ENCODE measurements at regions not wholly inside any gene's neighbourhood (a gene's known extent, or its start where the extent isn't known, plus 50 kb on each side); places are given as distances from the start of the nearest gene placed in this dataset.
A peak's percentile ranks its signal among the peaks of the same experiment; 100 is the strongest.

DNA sequence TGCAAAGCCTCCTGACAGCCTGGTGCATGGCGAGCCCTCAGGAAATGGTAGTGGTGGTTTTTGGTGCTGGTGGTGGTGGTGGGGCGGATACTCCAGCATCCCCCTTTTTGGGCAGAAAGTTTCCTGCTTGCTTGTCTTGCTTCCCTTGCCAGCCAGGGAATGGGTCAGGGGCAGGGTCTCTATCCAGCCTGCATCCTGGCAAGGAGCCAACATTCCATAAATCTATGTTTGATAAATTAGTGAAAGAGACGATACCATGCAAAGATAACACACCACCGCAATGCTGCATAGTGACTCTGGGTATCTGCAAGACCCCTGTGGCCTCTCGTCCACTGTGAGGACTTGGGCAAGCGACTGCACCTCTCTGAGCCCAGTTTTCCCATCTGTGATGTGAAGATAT lies 246.2 kb downstream of the LRFN2 start:
- Mint-ChIP-seq H3K27ac (no peak overlapping the region), H3K4me3 (ENCODE audit: low read depth) (no peak overlapping the region), H3K36me3 (ENCODE audit: low read depth) (no peaks in the 10 kb centered on the region), H3K9me3 (no peaks in the 10 kb centered on the region), H3K4me1 (ENCODE audit: low read depth) (no peaks in the 10 kb centered on the region), H3K27me3 (ENCODE audit: low read depth) (peaks cover 14% of the 10 kb centered on the region)
- no peak for DNase-seq (ENCODE audit: low spot score)
- intact Hi-C loops (cut with micrococcal nuclease), result no loop called here

DNA sequence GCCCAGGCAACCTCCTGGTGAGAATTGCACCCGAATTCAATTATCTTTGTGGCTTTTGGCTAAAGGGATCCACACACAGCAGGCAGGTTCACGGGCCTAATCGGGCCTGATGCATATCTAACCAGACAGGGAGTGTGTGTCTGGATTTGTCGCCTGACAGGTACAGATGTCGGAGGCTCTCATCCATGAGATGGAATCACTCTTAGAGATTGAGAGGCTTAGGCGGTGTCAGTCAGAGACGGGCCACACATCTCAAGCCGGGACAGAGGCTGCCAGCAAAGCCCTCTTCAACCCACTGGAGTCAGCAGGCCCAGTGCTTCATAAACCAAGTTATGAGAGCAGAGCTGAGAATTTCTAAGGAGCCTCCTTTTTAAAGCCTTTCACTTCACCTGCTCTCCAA lies 247.0 kb downstream of the LRFN2 start:
- intact Hi-C loops (cut with micrococcal nuclease), result no loop called here
- no peak for DNase-seq (ENCODE audit: low spot score)
- H3K4me1 Mint-ChIP-seq (ENCODE audit: low read depth), result no peaks in the 10 kb centered on the region
- peaks cover 14% of the 10 kb centered on the region for H3K27me3 Mint-ChIP-seq (ENCODE audit: low read depth)
- H3K27ac Mint-ChIP-seq, result no peak overlapping the region
- no peak overlapping the region for H3K4me3 Mint-ChIP-seq (ENCODE audit: low read depth)
- no peaks in the 10 kb centered on the region for H3K36me3 Mint-ChIP-seq (ENCODE audit: low read depth)
- H3K9me3 Mint-ChIP-seq, result no peaks in the 10 kb centered on the region

DNA sequence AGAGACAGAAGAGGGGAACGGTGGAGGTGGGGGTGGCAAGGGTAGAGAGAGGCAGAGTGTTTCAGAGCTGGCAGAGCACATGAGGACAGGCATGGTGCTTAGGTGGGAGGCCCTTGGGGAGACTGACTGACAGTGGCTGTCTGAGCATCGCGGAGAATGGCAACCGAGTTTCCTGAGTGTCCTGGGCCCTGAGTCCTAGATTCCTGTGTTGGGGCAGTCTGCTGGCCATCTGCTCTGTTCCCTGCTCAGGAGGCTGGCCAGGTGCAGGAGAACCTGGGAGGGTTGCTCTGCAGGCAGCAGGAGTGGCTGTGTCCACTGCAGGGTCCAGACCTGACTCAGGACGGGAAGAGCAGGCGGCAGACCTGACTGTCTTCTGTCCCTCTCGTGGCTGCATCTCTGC lies 248.9 kb downstream of the LRFN2 start:
- no peak for DNase-seq (ENCODE audit: low spot score)
- H3K9me3 Mint-ChIP-seq, result no peaks in the 10 kb centered on the region
- H3K4me1 Mint-ChIP-seq (ENCODE audit: low read depth), result no peaks in the 10 kb centered on the region
- H3K4me3 Mint-ChIP-seq (ENCODE audit: low read depth), result no peak overlapping the region
- peaks cover 21% of the 10 kb centered on the region for H3K27me3 Mint-ChIP-seq (ENCODE audit: low read depth)
- no peak overlapping the region for H3K27ac Mint-ChIP-seq
- no peaks in the 10 kb centered on the region for H3K36me3 Mint-ChIP-seq (ENCODE audit: low read depth)
- intact Hi-C loops (cut with micrococcal nuclease), result no loop called here

DNA sequence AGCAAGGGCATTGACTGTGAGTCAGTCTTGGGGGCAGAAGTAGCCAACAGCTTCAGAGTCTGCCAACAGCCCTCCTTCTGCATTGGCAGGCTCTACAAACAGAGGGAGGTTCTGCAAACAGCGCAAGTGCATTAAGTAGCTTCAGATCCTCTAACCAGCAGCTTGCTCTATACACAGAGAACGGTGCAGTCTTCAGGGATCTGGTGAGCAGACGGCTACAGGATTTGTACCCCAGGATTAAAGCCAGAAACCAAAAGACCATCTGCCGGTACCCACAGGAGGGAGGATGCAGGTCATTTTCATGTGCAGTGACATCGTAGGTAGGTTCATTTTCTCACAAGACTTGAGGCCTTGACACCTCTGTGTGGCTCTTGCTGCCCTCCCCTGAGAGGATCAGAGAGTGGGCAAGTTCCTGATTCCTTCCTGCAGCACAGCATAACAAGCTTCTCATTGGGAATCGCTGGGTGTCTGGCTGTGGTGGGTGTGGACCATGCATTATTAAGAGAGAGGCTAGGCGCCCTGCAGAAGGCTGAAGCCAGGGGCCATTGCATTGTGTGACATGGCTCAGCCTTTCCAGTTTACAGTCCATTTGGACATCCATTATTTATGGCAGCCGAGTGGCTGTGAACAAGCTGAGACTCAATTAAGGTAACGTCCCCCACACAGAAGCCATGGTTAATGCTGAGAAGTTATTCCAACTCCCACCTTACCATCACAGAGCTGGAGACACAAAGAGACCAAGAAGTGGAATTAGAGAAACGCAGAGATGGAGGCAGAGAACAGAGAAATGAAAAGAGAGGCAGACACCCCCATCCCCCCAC lies 250.0 kb downstream of the LRFN2 start:
- Mint-ChIP-seq H3K4me3 (ENCODE audit: low read depth) (no peak overlapping the region), H3K36me3 (ENCODE audit: low read depth) (no peaks in the 10 kb centered on the region), H3K9me3 (no peaks in the 10 kb centered on the region), H3K4me1 (ENCODE audit: low read depth) (no peaks in the 10 kb centered on the region), H3K27me3 (ENCODE audit: low read depth) (peaks cover 24% of the 10 kb centered on the region), H3K27ac (no peak overlapping the region)
- intact Hi-C loops (cut with micrococcal nuclease), result no loop called here
- no peak for DNase-seq (ENCODE audit: low spot score)

DNA sequence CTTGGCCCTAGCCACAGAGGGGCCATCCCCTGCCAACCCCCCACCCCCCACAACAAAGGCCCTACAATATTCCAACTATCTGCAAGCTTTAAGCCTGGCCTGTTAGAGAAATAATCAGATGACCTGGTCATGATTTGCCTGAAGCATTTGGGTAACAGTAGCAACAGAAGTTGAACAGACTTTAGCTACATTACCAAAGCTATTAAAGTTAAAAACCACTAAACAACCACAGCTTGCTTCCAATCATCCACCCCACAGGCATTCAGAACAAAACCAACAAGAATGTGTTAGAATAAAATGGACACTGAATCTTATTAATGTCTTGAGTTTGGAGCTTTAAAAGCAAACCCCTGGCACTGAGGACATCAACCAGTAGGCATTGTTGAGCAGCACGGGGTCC lies 250.9 kb downstream of the LRFN2 start:
- Mint-ChIP-seq H3K27ac (no peak overlapping the region), H3K36me3 (ENCODE audit: low read depth) (no peaks in the 10 kb centered on the region), H3K4me3 (ENCODE audit: low read depth) (no peak overlapping the region), H3K27me3 (ENCODE audit: low read depth) (peaks cover 24% of the 10 kb centered on the region), H3K9me3 (no peaks in the 10 kb centered on the region), H3K4me1 (ENCODE audit: low read depth) (no peaks in the 10 kb centered on the region)
- intact Hi-C loops (cut with micrococcal nuclease), result no loop called here
- DNase-seq (ENCODE audit: low spot score), result no peak

DNA sequence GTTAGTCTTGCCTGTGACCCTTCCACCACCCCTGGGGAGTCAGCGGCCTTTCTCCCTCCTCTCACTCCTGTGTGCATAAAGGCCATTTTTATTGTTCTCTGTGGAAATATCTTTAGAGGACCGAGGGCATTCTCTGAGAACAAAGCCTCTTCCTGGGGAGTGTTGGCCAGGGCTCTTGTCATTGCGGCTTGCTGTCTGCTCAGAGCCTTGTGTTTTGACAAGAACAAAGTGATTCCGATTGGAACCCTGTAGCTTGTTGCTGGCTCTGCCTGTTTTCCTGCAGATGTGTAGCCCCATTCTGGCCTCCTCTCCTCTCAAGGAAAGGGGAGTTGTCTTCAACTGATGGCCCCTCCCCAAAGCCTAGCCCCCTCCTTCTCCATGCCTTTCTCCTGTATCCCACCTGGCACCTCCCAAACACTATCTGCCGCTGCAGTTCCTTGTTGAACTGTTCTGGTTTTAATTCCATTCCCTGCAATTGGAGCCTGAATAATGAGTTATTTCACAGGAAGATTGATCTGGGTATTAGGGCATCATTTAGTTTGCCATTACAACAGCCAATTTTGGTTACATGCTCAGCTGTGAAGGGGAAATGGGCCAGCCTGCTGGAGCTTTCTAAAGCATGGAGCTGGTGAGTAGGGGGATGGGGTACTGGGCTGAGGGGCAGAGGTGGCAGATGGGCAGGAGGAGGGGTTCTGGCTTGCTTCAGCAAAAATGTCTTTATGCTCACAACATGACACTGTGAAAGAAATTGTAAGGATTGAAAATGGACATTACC lies 252.5 kb downstream of the LRFN2 start:
- no peak overlapping the region for H3K27ac Mint-ChIP-seq
- no peaks in the 10 kb centered on the region for H3K9me3 Mint-ChIP-seq
- peaks cover 27% of the 10 kb centered on the region for H3K27me3 Mint-ChIP-seq (ENCODE audit: low read depth)
- H3K4me3 Mint-ChIP-seq (ENCODE audit: low read depth), result no peak overlapping the region
- no peaks in the 10 kb centered on the region for H3K4me1 Mint-ChIP-seq (ENCODE audit: low read depth)
- intact Hi-C loops (cut with micrococcal nuclease), result no loop called here
- H3K36me3 Mint-ChIP-seq (ENCODE audit: low read depth), result no peaks in the 10 kb centered on the region
- DNase-seq (ENCODE audit: low spot score), result no peak

DNA sequence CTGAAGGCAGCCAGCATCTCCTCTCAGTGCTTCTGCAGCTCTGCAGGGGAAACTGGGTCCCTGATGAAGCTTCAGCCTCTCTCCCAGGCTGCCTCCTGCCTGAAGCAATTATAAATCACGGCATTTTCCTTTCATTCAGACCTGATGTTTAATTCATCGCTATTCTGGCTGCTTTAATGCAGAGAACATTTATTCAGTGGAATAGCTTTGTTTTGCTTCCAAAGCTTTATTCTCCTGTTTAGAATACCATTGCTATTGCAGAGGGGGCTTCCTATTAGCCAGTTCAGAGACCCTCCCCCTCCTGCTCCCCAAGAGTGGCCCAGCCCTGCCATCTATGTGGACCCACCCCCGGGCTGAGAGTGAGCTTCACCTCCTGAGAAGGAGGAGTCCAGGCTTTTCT lies 255.6 kb downstream of the LRFN2 start:
- Mint-ChIP-seq H3K27me3 (ENCODE audit: low read depth) (peaks cover 25% of the 10 kb centered on the region), H3K4me1 (ENCODE audit: low read depth) (peaks cover 14% of the 10 kb centered on the region), H3K9me3 (no peaks in the 10 kb centered on the region), H3K36me3 (ENCODE audit: low read depth) (no peaks in the 10 kb centered on the region), H3K27ac (no peak overlapping the region), H3K4me3 (ENCODE audit: low read depth) (no peak overlapping the region)
- intact Hi-C loops (cut with micrococcal nuclease), result no loop called here
- DNase-seq (ENCODE audit: low spot score), result no peak

DNA sequence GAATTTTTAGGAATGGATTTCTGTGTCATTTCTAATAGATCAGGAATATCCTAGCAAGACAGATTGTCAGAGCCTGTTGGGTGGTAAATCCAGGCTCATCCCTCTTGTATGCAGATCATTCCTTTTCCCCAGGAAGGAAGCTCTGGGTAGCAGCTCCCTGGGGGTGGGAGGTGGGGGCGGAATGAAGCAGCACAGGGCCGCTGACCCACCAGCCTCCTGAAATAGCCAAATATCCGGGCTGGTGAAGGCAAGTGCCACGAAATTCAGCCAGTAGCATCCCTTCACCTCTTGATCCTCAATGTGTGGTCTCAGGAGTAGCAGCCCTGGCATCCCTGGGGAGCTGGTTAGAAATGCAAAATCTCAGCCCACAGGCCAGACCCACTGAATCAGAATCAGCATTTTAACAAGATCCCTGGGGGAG lies 256.9 kb downstream of the LRFN2 start:
- intact Hi-C loops (cut with micrococcal nuclease), result no loop called here
- peaks cover 23% of the 10 kb centered on the region for H3K27me3 Mint-ChIP-seq (ENCODE audit: low read depth)
- peaks cover 15% of the 10 kb centered on the region for H3K4me1 Mint-ChIP-seq (ENCODE audit: low read depth)
- no peak overlapping the region for H3K4me3 Mint-ChIP-seq (ENCODE audit: low read depth)
- no peaks in the 10 kb centered on the region for H3K36me3 Mint-ChIP-seq (ENCODE audit: low read depth)
- no peak for DNase-seq (ENCODE audit: low spot score)
- no peak overlapping the region for H3K27ac Mint-ChIP-seq
- no peaks in the 10 kb centered on the region for H3K9me3 Mint-ChIP-seq

DNA sequence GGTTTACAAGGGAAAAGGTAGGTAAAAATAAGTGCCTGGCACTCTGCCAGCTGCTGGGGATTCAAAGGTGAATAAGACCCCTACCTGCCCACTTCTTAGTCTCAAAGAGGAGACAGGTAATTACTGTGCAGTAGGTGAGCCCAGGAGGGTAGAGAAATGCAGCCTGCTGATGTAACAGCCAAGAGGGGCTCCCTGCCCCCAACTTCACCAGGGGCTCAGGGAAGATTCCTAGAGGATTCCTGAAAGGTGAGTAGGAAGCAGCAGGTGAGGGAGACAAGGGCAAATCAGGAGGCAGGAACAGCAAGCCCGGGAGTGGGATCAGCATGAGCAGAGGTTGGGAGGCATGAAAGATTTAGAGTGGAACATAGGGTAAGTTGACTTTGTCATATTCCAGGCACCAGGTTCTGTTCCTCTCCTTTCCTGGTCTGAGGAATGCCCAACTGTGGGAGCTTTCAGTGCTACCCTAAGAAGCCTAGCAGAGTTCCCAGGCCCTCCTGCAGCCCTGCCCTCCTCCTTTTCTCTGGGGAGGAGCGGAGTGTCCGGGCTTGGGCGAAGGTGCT lies 258.1 kb downstream of the LRFN2 start:
- Mint-ChIP-seq H3K4me1 (ENCODE audit: low read depth) (peaks cover 15% of the 10 kb centered on the region), H3K4me3 (ENCODE audit: low read depth) (no peak overlapping the region), H3K27ac (no peak overlapping the region), H3K9me3 (no peaks in the 10 kb centered on the region), H3K36me3 (ENCODE audit: low read depth) (no peaks in the 10 kb centered on the region), H3K27me3 (ENCODE audit: low read depth) (peaks cover 23% of the 10 kb centered on the region)
- no peak for DNase-seq (ENCODE audit: low spot score)
- intact Hi-C loops (cut with micrococcal nuclease), result loop anchor here (10.0 kb wide), 1 partner anchor 256 kb away; the partner anchor contains the start of gene LRFN2

DNA sequence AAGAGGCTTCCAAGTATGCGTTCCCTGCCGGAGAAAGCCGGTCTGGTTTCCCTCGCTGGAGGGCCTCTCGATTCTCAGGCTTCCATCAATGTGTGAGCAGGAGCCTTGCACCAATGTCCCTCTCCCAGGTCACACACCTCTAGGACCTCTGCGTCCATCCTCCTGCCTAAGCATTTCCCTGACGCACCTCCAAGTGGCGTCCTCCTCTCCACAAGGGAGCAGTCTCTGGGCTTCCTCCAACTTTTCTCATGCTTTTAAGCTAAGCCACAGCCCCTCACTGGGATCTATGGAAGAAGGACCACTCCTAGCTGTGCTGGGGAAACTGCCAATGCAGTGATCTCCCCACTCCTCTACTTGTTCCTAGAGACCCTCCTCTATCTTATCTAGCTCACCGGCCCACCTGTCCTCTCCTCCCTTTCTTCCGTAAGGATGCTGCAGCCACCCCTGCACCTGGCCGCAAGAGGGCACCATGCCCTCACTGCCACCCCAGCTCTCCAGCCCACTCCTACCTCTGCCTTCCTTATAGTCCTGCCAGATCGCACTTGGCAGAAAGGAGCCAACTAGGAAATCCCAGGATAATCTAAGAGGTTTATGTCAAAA lies 258.7 kb downstream of the LRFN2 start:
- intact Hi-C loops (cut with micrococcal nuclease), result loop anchor here (10.0 kb wide), 1 partner anchor 256 kb away; the partner anchor contains the start of gene LRFN2

DNA sequence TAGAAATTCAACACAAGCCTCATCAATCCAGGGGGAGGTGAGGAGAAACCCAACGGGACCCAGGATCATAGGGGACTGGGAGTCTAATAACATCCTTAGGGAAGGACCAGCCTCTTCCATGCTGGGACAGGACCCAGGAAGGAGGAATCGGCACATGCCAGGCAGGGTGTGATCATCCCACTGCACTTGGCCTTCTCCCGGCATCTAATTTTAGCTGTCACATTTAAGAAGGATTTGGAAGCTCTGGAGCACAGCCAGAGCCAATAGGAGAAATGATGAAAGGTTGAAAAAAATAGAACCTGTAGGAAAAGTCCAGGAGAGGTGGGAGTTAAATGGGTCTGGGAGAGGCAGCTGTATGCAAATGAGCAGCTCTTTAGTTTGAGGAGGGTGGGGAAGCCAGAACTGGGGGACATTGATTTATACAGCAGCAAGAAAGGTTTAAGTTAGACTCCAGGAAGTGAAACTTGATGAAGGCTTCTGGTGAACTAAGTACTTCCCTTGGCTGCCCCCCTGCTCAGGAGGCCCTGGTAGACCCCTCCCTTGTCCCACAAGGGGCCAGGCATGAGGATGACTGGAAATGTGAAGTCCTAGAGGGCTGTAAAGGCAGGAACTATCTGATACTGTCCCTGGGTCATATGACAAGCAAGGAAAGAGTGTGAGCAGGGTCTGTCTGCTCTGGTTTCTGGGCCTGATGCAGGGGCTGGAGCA lies 260.3 kb downstream of the LRFN2 start:
- Mint-ChIP-seq H3K27me3 (ENCODE audit: low read depth) (peaks cover 19% of the 10 kb centered on the region), H3K4me3 (ENCODE audit: low read depth) (no peak overlapping the region), H3K36me3 (ENCODE audit: low read depth) (no peaks in the 10 kb centered on the region), H3K4me1 (ENCODE audit: low read depth) (peaks cover 15% of the 10 kb centered on the region), H3K9me3 (no peaks in the 10 kb centered on the region), H3K27ac (no peak overlapping the region)
- no peak for DNase-seq (ENCODE audit: low spot score)
- intact Hi-C loops (cut with micrococcal nuclease), result loop anchor here (10.0 kb wide), 1 partner anchor 258 kb away; the partner anchor contains the start of gene LRFN2

More for the DNA sequence above, 258.7 kb downstream of the LRFN2 start:
- peak; percentile 29 for DNase-seq (ENCODE audit: low spot score)
- no peak overlapping the region for H3K4me3 Mint-ChIP-seq (ENCODE audit: low read depth)
- H3K4me1 Mint-ChIP-seq (ENCODE audit: low read depth), result peaks cover 15% of the 10 kb centered on the region
- H3K27me3 Mint-ChIP-seq (ENCODE audit: low read depth), result peaks cover 20% of the 10 kb centered on the region
- H3K27ac Mint-ChIP-seq, result no peak overlapping the region
- no peaks in the 10 kb centered on the region for H3K36me3 Mint-ChIP-seq (ENCODE audit: low read depth)
- H3K9me3 Mint-ChIP-seq, result no peaks in the 10 kb centered on the region

DNA sequence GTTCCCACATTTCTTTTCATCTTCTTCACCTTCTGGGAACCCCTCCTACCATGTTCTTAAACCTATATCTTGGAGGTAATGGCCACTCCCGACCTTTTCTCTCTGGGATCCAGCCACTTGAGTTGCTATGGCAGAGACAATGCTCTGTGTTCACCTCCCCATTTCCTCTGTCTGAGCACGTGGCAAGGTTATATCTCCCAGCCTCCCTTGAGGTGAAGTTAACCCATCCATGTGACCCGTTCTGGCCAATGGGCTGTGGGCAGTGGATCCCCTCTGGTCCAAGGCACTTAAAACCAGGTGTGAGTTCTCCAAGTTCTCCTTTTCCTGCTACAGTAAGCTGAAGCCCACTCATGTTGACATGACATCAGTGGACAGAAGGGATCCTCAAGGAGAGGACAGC lies 261.4 kb downstream of the LRFN2 start:
- H3K4me1 Mint-ChIP-seq (ENCODE audit: low read depth), result peaks cover 15% of the 10 kb centered on the region
- H3K27me3 Mint-ChIP-seq (ENCODE audit: low read depth), result peaks cover 19% of the 10 kb centered on the region
- no peak overlapping the region for H3K4me3 Mint-ChIP-seq (ENCODE audit: low read depth)
- H3K27ac Mint-ChIP-seq, result no peak overlapping the region
- intact Hi-C loops (cut with micrococcal nuclease), result loop anchor here (10.0 kb wide), 1 partner anchor 259 kb away; the partner anchor contains the start of gene LRFN2
- H3K36me3 Mint-ChIP-seq (ENCODE audit: low read depth), result no peaks in the 10 kb centered on the region
- H3K9me3 Mint-ChIP-seq, result no peaks in the 10 kb centered on the region
- DNase-seq (ENCODE audit: low spot score), result no peak
